Small intestine (tissue), 7 donors: ENCODE measurements at regions not wholly inside any gene's neighbourhood (a gene's known extent, or its start where the extent isn't known, plus 50 kb on each side); places are given as distances from the start of the nearest gene placed in this dataset.
"Not testable (repeated sequence)": the region's sequence is repeated elsewhere in the genome, so short reads cannot be mapped to it uniquely, and the experiment has no call there.

Experiments
- DNase-seq, 2 donors: peaks; one replicate each; pipeline versions ENCODE4 v3.0.0 to v3.0.0-alpha.2; 2013
- FAIRE-seq: peaks from 2 replicates; lab custom pipeline; 2012; peaks lifted over from hg19 to GRCh38; lab: Jason Lieb, UNC
- H3K27ac ChIP-seq, 3 donors: one replicate each; pipeline ENCODE4 v1.5.1; 2013; ENCODE audit warnings: low read length in 2 of 3, mild to moderate bottlenecking in 2 of 3, control low read depth in 1 of 3, inconsistent platforms in 1 of 3, low read depth in 1 of 3, moderate library complexity in 1 of 3
- H3K27me3 ChIP-seq, 3 donors: one replicate each; pipeline ENCODE4 v1.6.1; 2013; ENCODE audit warnings: low read length in 3 of 3, inconsistent platforms in 1 of 3; ENCODE audit not compliant: control insufficient read depth in 3 of 3, insufficient read depth in 3 of 3
- H3K36me3 ChIP-seq, 3 donors: one replicate each; pipeline ENCODE4 v1.6.1; 2013; ENCODE audit warnings: low read length in 3 of 3, inconsistent platforms in 1 of 3, low read depth in 1 of 3, mild to moderate bottlenecking in 1 of 3, moderate library complexity in 1 of 3; ENCODE audit not compliant: control insufficient read depth in 3 of 3, insufficient read depth in 2 of 3
- H3K4me1 ChIP-seq, 3 donors: one replicate each; pipeline ENCODE4 v1.6.1; 2013; ENCODE audit warnings: low read length in 2 of 3, inconsistent platforms in 1 of 3, low read depth in 1 of 3, mild to moderate bottlenecking in 1 of 3, moderate library complexity in 1 of 3; ENCODE audit not compliant: control insufficient read depth in 3 of 3, insufficient read depth in 2 of 3
- H3K4me3 ChIP-seq, 3 donors: one replicate each; pipeline ENCODE4 v1.5.1; 2013; ENCODE audit warnings: low read length in 3 of 3, control low read depth in 1 of 3, inconsistent platforms in 1 of 3, low read depth in 1 of 3, mild to moderate bottlenecking in 1 of 3, moderate library complexity in 1 of 3
- H3K9me3 ChIP-seq, 2 donors: one replicate each; pipeline ENCODE4 v1.6.1; 2013; ENCODE audit warnings: low read depth in 1 of 2, low read length in 1 of 2; ENCODE audit not compliant: control insufficient read depth in 2 of 2, insufficient read depth in 1 of 2
- WGBS, 3 donors: extraction: QIAGEN DNeasy Blood & Tissue Kit; methylation state at CpG; one replicate each; pipeline ENCODE4 v1.1.7; 2013; 5-methylcytosine and 5-hydroxymethylcytosine counted together
- donor health status: healthy with polysubstance abuse.
- donor health status: control.
- donor health status: control.
- donor health status: Bipolar disorder and iron deficiency.
- donor health status: healthy.

DNA sequence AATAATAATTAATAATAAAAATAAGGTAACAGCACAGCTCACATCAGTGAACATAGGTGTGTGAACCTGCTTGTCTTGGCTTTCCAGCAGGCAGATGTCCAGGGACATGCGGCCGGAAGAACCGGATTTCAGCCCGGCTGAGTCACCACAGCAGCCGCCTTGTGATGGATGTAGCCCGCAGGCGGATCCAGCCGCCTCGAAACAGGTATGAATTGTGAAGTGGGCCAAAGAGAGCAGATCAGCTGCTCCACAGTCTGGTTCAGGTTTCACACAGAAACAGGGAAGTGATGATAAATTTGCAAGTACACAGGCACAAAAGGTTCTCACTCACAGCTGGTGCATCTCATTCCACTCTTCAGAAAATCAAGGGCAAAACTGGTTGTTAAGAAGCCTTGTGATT is 55.1 kb downstream of the ID4 start:
- Histone ChIP-seq H3K27me3 (no peaks in the 10 kb centered on the region), H3K4me3 (no peak overlapping the region), H3K9me3 (peaks cover 0 to 8% of the 10 kb centered on the region in 2 donors), H3K27ac (no peak overlapping the region), H3K4me1 (no peaks in the 10 kb centered on the region), H3K36me3 (no peaks in the 10 kb centered on the region)
- WGBS, 3 donors = 91 to 93% (median 93%) methylated on average over 9 of the region's 9 CpGs
- DNase-seq (no peak), FAIRE-seq (no peak)

DNA sequence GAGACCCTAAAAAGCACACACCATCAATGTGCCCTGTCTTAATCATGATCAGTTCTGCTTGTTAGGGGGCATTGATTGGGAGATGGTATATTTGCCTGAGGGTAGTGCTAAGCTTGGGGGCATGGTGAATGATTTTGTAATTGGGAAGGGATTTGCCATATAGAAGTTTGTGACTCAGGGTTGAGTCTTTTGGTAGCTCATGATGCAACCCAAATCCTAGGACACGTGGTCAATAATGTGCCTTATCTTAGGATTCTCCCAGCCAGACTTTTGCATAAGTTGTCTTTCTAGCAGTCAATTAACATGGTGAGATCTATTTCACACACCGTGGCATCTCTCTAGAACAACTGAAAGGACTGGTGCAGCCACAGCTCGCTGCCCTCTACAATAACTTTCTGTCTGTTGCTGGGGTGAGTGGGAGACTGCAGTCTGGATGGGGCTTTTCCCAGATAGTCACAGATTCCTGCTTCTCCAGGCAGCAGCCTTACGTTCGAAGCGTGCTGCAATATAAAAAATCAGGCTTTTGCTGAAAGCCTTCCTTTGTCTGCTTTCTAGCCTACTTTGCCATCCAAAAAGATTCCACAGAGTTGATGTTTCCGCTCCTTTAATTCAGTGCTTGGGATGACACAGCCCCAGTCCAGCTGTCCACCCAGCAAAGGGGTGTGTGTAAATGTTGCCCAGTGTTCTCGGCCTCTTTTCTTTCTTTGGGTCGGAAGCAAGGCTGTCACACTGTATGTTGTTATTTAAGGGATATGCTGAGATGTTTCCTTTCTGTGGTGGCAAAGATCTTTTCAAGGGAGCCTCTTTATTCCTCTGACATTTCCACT is 58.9 kb downstream of the ID4 start:
- no peak for FAIRE-seq
- H3K4me3 ChIP-seq = no peak overlapping the region
- no peaks in the 10 kb centered on the region for H3K36me3 ChIP-seq
- H3K27me3 ChIP-seq = no peaks in the 10 kb centered on the region
- peaks cover 0 to 6% of the 10 kb centered on the region in 2 donors for H3K9me3 ChIP-seq
- H3K27ac ChIP-seq = no peak overlapping the region
- H3K4me1 ChIP-seq = no peaks in the 10 kb centered on the region
- no peak for DNase-seq
- WGBS, 3 donors = 78 to 84% (median 81%) methylated on average over 9 of the region's 9 CpGs

DNA sequence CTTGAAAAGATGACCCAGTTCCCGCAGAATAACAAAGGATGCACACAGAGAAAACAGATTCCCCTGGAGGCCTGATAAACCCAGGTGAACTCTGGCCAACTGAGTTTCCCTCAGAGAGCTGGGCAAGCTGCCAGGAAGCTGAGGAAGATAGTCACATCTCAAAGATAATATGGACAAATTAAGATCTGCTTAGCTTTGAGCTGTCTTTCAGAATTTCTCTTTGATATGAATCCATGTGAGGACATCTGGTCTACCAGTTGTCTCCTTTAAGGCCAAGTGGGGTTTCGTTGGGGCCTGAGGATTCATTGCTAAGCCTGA is 59.5 kb downstream of the ID4 start:
- DNase-seq (peak in 1 of 2 donors; percentile 7), FAIRE-seq (no peak)
- Histone ChIP-seq H3K27ac (no peak overlapping the region), H3K4me3 (no peak overlapping the region), H3K36me3 (no peaks in the 10 kb centered on the region), H3K9me3 (peaks cover 0 to 6% of the 10 kb centered on the region in 2 donors), H3K27me3 (peaks cover 0 to 1% (median 0%) of the 10 kb centered on the region in 3 donors), H3K4me1 (no peaks in the 10 kb centered on the region)
- 53 to 77% (median 69%) methylated on average over 2 of the region's 2 CpGs for WGBS, 3 donors

DNA sequence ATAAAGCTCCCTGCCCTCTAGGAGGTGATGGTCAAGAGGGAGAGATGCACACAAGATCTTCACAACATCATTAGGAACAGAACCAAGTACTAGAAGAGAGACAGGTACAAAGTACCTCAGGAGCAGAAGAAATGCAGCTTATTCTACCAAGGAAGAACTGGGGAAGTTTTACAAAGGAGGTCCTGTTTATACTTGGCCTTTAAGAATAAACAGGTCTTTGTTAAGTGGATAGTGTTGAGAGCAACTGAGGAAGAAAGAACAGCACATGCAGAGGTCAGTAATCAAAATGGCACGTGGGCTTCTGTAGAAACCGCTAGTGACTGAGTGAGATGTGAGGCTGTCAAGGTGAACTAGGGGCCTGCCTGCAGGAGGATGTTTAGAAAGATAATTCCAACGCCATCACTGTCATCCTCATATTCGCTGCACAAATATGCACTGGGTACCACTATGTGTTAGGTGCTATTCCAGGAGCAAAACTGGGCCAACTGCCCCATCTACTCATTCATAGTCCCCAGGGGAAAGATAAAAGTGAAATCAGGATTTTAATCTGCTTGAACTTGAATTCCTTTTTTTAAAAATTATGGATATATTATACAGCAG is 61.1 kb downstream of the ID4 start:
- DNase-seq = no peak
- peaks cover 0 to 2% (median 0%) of the 10 kb centered on the region in 3 donors for H3K27me3 ChIP-seq
- FAIRE-seq = no peak
- 60 to 62% (median 61%) methylated on average over 4 of the region's 4 CpGs for WGBS, 3 donors
- H3K27ac ChIP-seq = no peak overlapping the region
- H3K36me3 ChIP-seq = no peaks in the 10 kb centered on the region
- no peak overlapping the region for H3K4me3 ChIP-seq
- no peaks in the 10 kb centered on the region for H3K4me1 ChIP-seq
- peaks cover 0 to 6% of the 10 kb centered on the region in 2 donors for H3K9me3 ChIP-seq

DNA sequence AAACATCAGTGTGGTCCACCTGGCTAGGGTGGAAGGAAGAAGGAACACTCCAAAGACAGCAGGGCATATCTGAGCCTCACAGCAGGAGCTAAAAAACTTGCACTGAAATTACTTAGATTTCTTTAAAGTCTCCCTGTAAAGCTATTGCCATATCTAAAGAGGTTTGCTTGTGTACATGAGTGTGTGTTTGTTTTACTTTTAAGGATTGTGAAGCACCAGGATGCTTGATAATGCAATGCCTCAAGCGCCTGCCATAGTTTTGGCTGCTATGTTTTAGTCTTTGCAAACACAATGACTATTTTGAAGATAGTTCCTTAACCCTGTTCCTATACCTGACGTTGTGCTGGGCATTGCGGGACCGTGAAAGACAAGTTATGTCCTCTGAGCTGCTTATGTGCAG is 65.0 kb downstream of the ID4 start:
- WGBS, 3 donors = 83 to 87% (median 84%) methylated on average over 4 of the region's 4 CpGs
- H3K4me3 ChIP-seq = no peak overlapping the region
- no peak overlapping the region for H3K27ac ChIP-seq
- no peaks in the 10 kb centered on the region for H3K4me1 ChIP-seq
- FAIRE-seq (no peak), DNase-seq (no peak)
- no peaks in the 10 kb centered on the region for H3K9me3 ChIP-seq
- peaks cover 0 to 2% (median 0%) of the 10 kb centered on the region in 3 donors for H3K27me3 ChIP-seq
- no peaks in the 10 kb centered on the region for H3K36me3 ChIP-seq

DNA sequence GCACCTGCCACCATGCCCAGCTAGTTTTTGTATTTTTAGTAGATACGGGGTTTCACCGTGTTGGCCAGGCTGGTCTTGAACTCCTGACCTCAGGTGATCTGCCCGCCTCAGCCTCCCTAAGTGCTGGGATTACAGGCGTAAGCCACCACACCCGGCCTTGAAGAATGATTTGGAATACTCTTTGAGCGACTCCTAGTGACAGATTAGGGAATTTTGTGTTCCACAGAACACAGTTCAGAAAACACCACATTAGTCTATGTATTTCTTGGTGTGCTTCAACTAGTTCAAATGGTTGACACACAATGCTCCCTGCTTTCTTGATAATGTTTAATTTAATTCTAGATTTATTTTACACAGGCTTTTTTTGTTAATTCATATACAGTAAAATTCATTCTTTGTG is 67.2 kb downstream of the ID4 start:
- not testable (repeated sequence) for H3K27ac ChIP-seq, H3K27me3 ChIP-seq, H3K36me3 ChIP-seq, H3K4me3 ChIP-seq, FAIRE-seq, H3K9me3 ChIP-seq, DNase-seq, H3K4me1 ChIP-seq
- WGBS, 3 donors = 63 to 71% (median 64%) methylated on average over 6 of the region's 6 CpGs

DNA sequence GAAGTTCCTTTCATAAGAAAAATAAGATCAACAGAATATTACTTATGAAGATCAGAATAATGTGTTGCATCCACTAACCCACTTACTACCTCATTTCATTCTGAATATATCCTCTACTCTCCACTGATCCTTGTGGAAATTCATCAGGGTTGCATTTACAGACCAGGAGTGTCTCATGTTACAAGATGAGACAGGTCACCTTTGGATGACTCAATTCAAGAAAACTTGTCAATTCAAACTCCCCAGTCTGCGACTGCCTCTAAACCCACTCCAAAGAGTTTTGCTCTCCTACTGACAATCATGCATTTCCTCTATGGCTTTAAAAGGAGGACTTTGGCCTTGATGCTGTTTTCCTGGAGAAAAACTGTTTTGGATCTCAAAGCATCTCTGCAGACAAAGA is 68.4 kb downstream of the ID4 start:
- H3K4me1 ChIP-seq = no peaks in the 10 kb centered on the region
- no peak overlapping the region for H3K4me3 ChIP-seq
- H3K27ac ChIP-seq = no peak overlapping the region
- H3K9me3 ChIP-seq = no peaks in the 10 kb centered on the region
- 56 to 70% (median 59%) methylated on average over 1 of the region's 1 CpG for WGBS, 3 donors
- FAIRE-seq (no peak), DNase-seq (no peak)
- H3K36me3 ChIP-seq = no peaks in the 10 kb centered on the region
- peaks cover 0 to 2% (median 0%) of the 10 kb centered on the region in 3 donors for H3K27me3 ChIP-seq

DNA sequence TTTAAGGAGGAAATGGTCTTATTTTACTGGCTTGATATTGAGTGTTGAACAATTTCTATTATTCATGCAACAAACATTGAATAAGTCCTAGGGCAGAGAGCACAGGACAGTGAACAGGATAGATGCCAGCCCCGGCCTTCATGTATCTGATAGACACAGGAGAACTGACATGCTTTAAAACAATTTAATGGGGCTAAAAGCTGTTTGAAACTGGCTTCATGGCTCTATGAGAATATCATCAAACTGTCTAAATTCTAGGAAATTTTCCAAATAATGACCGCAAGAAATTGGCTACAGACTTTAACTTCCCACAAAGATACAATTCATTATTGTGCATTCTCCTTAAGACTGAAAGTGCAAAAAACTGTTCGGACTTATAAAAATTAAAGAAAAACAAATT is 69.0 kb downstream of the ID4 start:
- no peak for FAIRE-seq

More for the DNA sequence above, 69.0 kb downstream of the ID4 start:
- Histone ChIP-seq H3K4me1 (no peaks in the 10 kb centered on the region), H3K27ac (no peak overlapping the region), H3K9me3 (no peaks in the 10 kb centered on the region), H3K4me3 (no peak overlapping the region), H3K36me3 (no peaks in the 10 kb centered on the region), H3K27me3 (peaks cover 0 to 2% (median 0%) of the 10 kb centered on the region in 3 donors)
- no peak for DNase-seq
- WGBS, 3 donors = 68 to 90% (median 88%) methylated on average over 3 of the region's 3 CpGs
